Colonic mucosa (tissue), 4 donors: ENCODE measurements at regions not wholly inside any gene's neighbourhood (a gene's known extent, or its start where the extent isn't known, plus 50 kb on each side); places are given as distances from the start of the nearest gene placed in this dataset.

Experiments
- DNase-seq: peaks from one replicate; pipeline ENCODE4 v3.0.0-alpha.2; 2020
- H3K27ac ChIP-seq: fragments of 200-600 bp; one replicate; pipeline ENCODE4 v1.8.0; 2021
- H3K27me3 ChIP-seq: fragments of 200-600 bp; one replicate; pipeline ENCODE4 v1.8.0; 2021
- H3K36me3 ChIP-seq: fragments of 200-600 bp; one replicate; pipeline ENCODE4 v1.8.0; 2021
- H3K4me1 ChIP-seq: fragments of 200-600 bp; one replicate; pipeline ENCODE4 v1.8.0; 2021; ENCODE audit warnings: mild to moderate bottlenecking
- H3K4me3 ChIP-seq: fragments of 200-600 bp; one replicate; pipeline ENCODE4 v1.8.0; 2021
- H3K9ac ChIP-seq, 2 donors: one replicate each; pipeline ENCODE4 v1.7.0; 2013; ENCODE audit warnings: control low read depth in 2 of 2, low read depth in 2 of 2, low read length in 2 of 2
- H3K9me3 ChIP-seq: fragments of 200-600 bp; one replicate; pipeline ENCODE4 v1.8.0; 2021
- CTCF ChIP-seq: fragments of 200-600 bp; IDR thresholded peaks from one replicate; pipeline ENCODE4 v1.8.0; 2022; ENCODE audit warnings: antibody characterized with exemption, mild to moderate bottlenecking
- intact Hi-C: fragments of 100-400 bp; cut with DNase I; formaldehyde crosslinking; loops from one replicate; pipeline ENCODE4 v1.14.1; 2022
- donor health status: healthy.
- donor health status: DM: no; HTN: no; CAD: no.
- donor health status: DM: no; HTN: no; CAD: no.

GRCh38 chr9:126232461-126232860 is 94.2 kb upstream of the MVB12B start:
- Histone ChIP-seq H3K36me3 (no peaks in the 10 kb centered on the region), H3K4me1 (no peaks in the 10 kb centered on the region), H3K27ac (no peak overlapping the region), H3K4me3 (no peak overlapping the region), H3K9ac (no peak overlapping the region), H3K27me3 (no peaks in the 10 kb centered on the region), H3K9me3 (no peaks in the 10 kb centered on the region)
- DNase-seq = no peak
- no peak for TF ChIP-seq CTCF
- intact Hi-C loops = no loop called here

DNA sequence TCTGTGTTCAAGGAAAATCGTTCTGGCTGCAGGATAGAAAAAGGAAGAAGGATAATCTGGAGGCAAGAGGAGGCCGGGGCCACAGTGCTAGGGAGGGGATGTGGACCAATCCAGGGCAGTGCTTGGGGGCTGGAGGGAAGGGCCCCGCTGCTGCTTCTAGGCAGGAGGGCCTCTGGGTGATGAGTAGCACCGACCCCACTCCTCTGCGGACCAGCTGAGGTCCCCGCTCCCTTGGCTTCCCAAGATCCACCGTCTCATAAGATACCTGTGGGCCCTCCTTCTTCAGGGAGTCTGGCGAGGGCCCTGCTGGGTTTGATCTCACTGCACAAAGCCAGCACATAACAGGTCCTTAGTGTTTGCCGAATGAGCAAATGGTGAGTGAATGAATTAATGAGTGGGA is 93.5 kb upstream of the MVB12B start:
- H3K4me3 ChIP-seq = no peak overlapping the region
- H3K36me3 ChIP-seq = no peaks in the 10 kb centered on the region
- H3K4me1 ChIP-seq = no peaks in the 10 kb centered on the region
- intact Hi-C loops = no loop called here
- no peaks in the 10 kb centered on the region for H3K27me3 ChIP-seq
- no peak for DNase-seq
- TF ChIP-seq CTCF = no peak
- H3K9ac ChIP-seq = no peak overlapping the region
- no peak overlapping the region for H3K27ac ChIP-seq
- H3K9me3 ChIP-seq = no peaks in the 10 kb centered on the region

GRCh38 chr9:126233913-126234525 is 92.6 kb upstream of the MVB12B start:
- Histone ChIP-seq H3K4me3 (no peak overlapping the region), H3K4me1 (no peaks in the 10 kb centered on the region), H3K9me3 (no peaks in the 10 kb centered on the region), H3K27me3 (no peaks in the 10 kb centered on the region), H3K27ac (no peak overlapping the region), H3K36me3 (no peaks in the 10 kb centered on the region), H3K9ac (no peak overlapping the region)
- intact Hi-C loops = no loop called here
- TF ChIP-seq CTCF = no peak
- DNase-seq = no peak

DNA sequence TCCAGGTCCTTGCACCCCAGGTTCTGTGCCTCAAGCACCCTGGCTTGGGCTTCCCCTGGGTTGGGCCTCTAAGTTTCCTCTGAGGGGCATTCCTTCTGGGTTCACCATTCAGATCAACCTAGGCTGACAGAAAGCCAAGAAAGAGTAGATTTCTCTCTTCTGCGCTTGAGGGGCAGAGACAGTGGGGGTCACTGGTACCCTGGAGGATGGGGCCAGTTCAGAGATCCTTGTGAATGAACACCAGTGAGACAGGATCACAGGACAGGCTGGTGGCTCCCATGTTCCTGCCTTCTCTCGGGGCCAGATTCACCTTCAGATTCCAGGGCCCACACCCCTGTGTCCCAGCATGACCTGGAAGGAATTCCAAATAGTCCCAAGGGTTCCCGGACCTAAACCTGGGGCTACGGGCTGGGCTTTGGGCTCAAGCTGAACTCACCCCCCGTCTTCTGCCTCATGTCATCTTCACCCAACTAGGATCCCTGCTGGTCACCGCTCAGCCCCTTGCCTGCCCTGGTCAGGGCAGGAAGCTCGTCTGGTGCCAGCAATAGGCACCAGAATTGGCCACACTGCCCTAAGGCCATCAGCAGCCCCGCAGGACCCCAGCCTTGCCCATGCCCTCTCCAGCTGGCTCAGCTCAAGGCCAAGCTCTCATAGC is 91.8 kb upstream of the MVB12B start:
- Histone ChIP-seq H3K9me3 (no peaks in the 10 kb centered on the region), H3K9ac (no peak overlapping the region), H3K4me1 (no peaks in the 10 kb centered on the region), H3K36me3 (no peaks in the 10 kb centered on the region), H3K27ac (no peak overlapping the region), H3K27me3 (no peaks in the 10 kb centered on the region), H3K4me3 (no peak overlapping the region)
- no peak for TF ChIP-seq CTCF
- DNase-seq = no peak
- intact Hi-C loops = no loop called here

- no peaks in the 10 kb centered on the region for H3K4me1 ChIP-seq
- no peaks in the 10 kb centered on the region for H3K27me3 ChIP-seq
- no peak overlapping the region for H3K4me3 ChIP-seq
- no peak for TF ChIP-seq CTCF
- DNase-seq = no peak
- no peak overlapping the region for H3K27ac ChIP-seq
- no peaks in the 10 kb centered on the region for H3K9me3 ChIP-seq
- H3K9ac ChIP-seq = no peak overlapping the region
- H3K36me3 ChIP-seq = no peaks in the 10 kb centered on the region
- intact Hi-C loops = no loop called here
These were observed 91.0 kb upstream of the MVB12B start for GRCh38 chr9:126235336-126236243.
